ENCODE measurements at regions not wholly inside any gene's neighbourhood (a gene's known extent, or its start where the extent isn't known, plus 50 kb on each side); places are given as distances from the start of the nearest gene placed in this dataset.

DNA sequence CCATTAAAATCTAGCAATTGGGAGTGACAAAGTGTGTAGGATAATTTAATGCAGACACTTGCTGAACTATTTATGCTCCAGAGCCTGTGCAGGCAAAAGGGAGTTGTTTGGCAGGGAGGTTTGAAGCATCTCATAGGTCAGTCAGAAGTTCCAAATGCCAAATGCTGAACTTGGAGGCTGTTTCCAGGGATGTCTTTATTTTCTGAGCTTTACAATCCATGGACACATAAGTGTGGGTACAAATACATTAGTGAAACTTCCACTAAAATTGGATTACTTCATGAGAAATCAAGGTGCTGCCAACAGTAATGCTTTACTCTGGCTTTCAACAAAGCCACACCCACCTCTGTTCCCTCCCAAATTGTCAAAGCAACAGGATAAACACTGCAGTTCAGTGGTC is 422.1 kb upstream of the SETBP1 start:
- Histone ChIP-seq H3K4me3 (replicated peaks; ENCODE audit: insufficient read depth, low read length) (no peak overlapping the region), H3K27me3 (ENCODE audit: insufficient read depth, poor library complexity, severe bottlenecking) (no peaks in the 10 kb centered on the region), H3K27ac (replicated peaks) (no peak overlapping the region)
- TF ChIP-seq SPI1 (IDR thresholded peaks at IDR 0.05; ENCODE audit: borderline replicate concordance, low read depth), result no peak
- TF ChIP-seq, protein P1, sequence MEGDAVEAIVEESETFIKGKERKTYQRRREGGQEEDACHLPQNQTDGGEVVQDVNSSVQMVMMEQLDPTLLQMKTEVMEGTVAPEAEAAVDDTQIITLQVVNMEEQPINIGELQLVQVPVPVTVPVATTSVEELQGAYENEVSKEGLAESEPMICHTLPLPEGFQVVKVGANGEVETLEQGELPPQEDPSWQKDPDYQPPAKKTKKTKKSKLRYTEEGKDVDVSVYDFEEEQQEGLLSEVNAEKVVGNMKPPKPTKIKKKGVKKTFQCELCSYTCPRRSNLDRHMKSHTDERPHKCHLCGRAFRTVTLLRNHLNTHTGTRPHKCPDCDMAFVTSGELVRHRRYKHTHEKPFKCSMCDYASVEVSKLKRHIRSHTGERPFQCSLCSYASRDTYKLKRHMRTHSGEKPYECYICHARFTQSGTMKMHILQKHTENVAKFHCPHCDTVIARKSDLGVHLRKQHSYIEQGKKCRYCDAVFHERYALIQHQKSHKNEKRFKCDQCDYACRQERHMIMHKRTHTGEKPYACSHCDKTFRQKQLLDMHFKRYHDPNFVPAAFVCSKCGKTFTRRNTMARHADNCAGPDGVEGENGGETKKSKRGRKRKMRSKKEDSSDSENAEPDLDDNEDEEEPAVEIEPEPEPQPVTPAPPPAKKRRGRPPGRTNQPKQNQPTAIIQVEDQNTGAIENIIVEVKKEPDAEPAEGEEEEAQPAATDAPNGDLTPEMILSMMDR (IDR thresholded peaks at IDR 0.05; ENCODE audit: insufficient read depth, low read length), result no peak
- TF ChIP-seq REST (IDR thresholded peaks at IDR 0.05; ENCODE audit: insufficient replicate concordance, low read depth), result no peak
- no peak for TF ChIP-seq GABPA (IDR thresholded peaks at IDR 0.05; ENCODE audit: low read depth)
- no peak for TF ChIP-seq POLR2AphosphoS5 (IDR thresholded peaks at IDR 0.05; ENCODE audit: low read depth)
- DNase-seq (ENCODE audit: low read depth in 1 of 2, low spot score in 1 of 2), result no peak

DNA sequence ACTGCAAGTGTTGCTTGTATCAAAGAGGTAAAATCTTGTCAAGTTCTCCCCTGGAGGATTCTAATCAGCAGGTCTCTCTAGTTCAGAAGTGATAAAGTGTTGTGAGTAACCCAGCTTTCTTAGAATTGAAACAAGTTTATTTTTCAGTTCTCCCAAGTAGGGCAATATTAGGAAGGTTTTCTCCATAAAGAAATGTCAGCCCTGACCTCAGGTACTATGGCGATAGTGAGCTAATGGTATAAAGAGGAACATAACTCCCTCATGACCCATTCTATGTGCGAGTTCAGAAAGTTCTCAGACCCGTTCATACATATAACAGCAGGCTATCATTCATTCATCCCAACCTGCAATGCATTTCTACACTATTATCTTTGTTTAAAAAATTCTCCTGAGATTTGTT is 421.1 kb upstream of the SETBP1 start:
- H3K27me3 ChIP-seq (ENCODE audit: insufficient read depth, poor library complexity, severe bottlenecking), result no peaks in the 10 kb centered on the region
- H3K4me3 ChIP-seq (replicated peaks; ENCODE audit: insufficient read depth, low read length), result no peak overlapping the region
- no peak for DNase-seq (ENCODE audit: low read depth in 1 of 2, low spot score in 1 of 2)
- no peak for TF ChIP-seq GABPA (IDR thresholded peaks at IDR 0.05; ENCODE audit: low read depth)
- no peak overlapping the region for H3K27ac ChIP-seq (replicated peaks)

DNA sequence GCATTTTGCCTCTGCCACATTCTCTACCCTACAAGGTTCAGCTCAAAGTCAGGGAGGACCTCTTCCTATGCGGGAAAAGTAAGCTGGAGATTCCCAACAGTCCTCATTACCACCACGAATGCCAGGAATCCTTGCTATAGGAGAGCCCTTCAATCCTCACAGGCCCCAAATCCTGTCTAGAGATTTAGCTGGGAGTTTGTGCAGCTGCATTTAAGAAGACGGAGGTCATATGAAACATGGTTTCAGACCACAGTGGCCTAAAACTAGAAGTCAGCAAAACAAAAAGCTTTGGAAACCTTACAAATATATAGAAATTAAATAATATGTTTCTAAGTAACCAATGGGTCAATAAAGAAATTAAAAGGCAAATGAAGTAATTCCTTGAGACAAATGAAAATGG is 415.3 kb upstream of the SETBP1 start:
- Histone ChIP-seq H3K27ac (replicated peaks) (no peak overlapping the region), H3K27me3 (ENCODE audit: insufficient read depth, poor library complexity, severe bottlenecking) (no peaks in the 10 kb centered on the region), H3K4me3 (replicated peaks; ENCODE audit: insufficient read depth, low read length) (no peak overlapping the region)
- DNase-seq (ENCODE audit: low read depth in 1 of 2, low spot score in 1 of 2), result no peak
- TF ChIP-seq REST (IDR thresholded peaks at IDR 0.05; ENCODE audit: insufficient replicate concordance, low read depth) (no peak), SPI1 (IDR thresholded peaks at IDR 0.05; ENCODE audit: borderline replicate concordance, low read depth) (no peak), GABPA (IDR thresholded peaks at IDR 0.05; ENCODE audit: low read depth) (no peak), POLR2AphosphoS5 (IDR thresholded peaks at IDR 0.05; ENCODE audit: low read depth) (no peak)
- TF ChIP-seq, protein P1 (IDR thresholded peaks at IDR 0.05; ENCODE audit: insufficient read depth, low read length), result no peak

- no peak overlapping the region for H3K27ac ChIP-seq (replicated peaks)
- no peak for DNase-seq (ENCODE audit: low read depth in 1 of 2, low spot score in 1 of 2)
- H3K4me3 ChIP-seq (replicated peaks; ENCODE audit: insufficient read depth, low read length), result no peak overlapping the region
- no peaks in the 10 kb centered on the region for H3K27me3 ChIP-seq (ENCODE audit: insufficient read depth, poor library complexity, severe bottlenecking)
- no peak for TF ChIP-seq SPI1 (IDR thresholded peaks at IDR 0.05; ENCODE audit: borderline replicate concordance, low read depth)
- no peak for TF ChIP-seq GABPA (IDR thresholded peaks at IDR 0.05; ENCODE audit: low read depth)
- TF ChIP-seq POLR2AphosphoS5 (IDR thresholded peaks at IDR 0.05; ENCODE audit: low read depth), result no peak
- no peak for TF ChIP-seq REST (IDR thresholded peaks at IDR 0.05; ENCODE audit: insufficient replicate concordance, low read depth)
- TF ChIP-seq, protein P1 (IDR thresholded peaks at IDR 0.05; ENCODE audit: insufficient read depth, low read length), result no peak
These were observed 407.4 kb upstream of the SETBP1 start for GRCh38 chr18:44273298-44273697.

All from HL-60 (cell line).